Erythroblast (primary cell): ENCODE measurements at regions not wholly inside any gene's neighbourhood (a gene's known extent, or its start where the extent isn't known, plus 50 kb on each side); places are given as distances from the start of the nearest gene placed in this dataset.

ENCODE experiments used
- GATA1 ChIP-seq: IDR thresholded peaks from 2 replicates; pipeline ENCODE4 v1.6.1; 2011; ENCODE audit warnings: low read depth, mild to moderate bottlenecking, control low read depth, low read length, moderate library complexity
- POLR2A ChIP-seq: IDR thresholded peaks from 2 replicates; pipeline ENCODE4 v1.6.1; 2011; ENCODE audit warnings: mild to moderate bottlenecking, low read length

DNA sequence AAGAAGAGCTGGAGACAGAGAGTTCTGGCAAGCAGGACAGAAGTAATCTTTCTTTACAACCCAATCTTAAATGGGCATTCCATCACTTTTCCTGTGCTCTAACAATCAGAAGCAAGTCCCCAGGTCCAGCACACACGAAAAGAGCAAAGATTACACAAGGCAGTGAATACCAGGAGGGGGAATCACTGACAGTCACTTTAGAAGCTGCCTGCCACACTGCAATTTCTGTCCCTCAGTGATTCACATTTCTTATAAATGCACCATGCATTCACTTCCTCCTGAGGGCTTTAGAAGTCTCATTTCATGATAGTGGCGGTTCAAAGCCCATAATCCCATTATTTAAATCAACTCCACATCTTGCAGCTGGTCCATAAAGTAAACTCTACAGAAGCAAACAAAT is 362.5 kb downstream of the POM121L12 start:
- TF ChIP-seq POLR2A (no peak), GATA1 (no peak)
